Nucleus accumbens (tissue), 56 donors: ENCODE measurements at regions not wholly inside any gene's neighbourhood (a gene's known extent, or its start where the extent isn't known, plus 50 kb on each side); places are given as distances from the start of the nearest gene placed in this dataset.

Experiments
- DNase-seq, 56 donors: peaks; one replicate each; lab custom pipeline; 2025; lab: John Stamatoyannopoulos, UW

DNA sequence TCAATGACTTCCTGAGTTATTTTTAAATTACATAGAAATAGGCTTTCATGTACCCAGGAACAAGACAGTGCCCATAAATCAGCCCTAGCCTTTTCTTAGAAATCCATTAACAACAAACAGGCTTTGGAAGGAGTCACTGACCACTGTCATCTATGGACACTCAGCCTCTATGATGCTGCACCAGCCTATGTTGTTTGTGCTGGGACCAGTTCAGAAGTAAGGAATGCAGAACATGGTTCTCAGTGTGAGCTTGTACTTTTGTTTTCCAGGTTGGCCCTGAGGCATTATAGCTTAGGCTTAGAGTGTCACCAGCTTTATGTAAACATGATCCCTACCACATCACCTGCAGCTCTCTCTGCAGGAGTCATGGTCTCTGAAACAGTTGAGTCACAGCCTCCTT, 335.7 kb upstream of the CDH7 start:
- DNase-seq, result no peak

GRCh38 chr18:65414501-65414900, 336.3 kb upstream of the CDH7 start:
- no peak for DNase-seq

DNA sequence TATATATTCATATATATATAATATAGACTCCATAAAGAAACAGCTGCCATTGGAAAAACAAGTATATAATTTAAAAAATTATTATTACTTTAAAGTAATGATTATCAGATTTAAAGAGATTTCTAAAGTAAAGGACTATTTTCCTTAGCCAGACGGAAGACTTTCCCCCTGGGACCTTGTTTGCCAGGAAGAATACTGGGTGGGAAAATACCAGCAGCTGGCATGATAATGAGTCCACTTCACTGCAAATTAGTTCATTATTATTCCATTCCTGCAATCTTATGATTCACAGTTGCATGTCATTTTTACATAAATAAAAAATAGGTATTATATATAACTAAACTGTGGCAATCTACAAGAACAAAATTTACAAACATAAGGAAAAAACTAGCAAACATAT, 339.8 kb upstream of the CDH7 start:
- DNase-seq, result no peak

DNA sequence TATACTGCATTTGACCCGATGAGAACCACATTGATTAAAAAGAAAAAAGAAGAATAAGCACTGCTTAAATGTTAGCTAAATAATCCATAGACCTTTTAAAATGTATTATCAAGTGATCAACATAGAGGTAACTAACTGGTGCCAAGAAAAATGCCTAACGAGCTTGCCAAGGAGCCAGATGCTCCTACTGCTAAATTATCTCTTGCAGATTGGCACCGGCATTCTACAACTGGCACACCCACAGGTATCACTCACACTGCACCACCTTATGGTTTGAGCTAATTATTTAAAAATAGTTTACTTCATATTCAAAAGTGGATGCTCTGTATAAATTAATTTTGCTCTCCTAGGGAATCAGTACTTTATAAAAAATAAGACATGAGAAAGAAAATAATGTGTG, 341.6 kb upstream of the CDH7 start:
- DNase-seq, result peak in 4 of 56 donors; percentile 1 to 8 (median 3)

DNA sequence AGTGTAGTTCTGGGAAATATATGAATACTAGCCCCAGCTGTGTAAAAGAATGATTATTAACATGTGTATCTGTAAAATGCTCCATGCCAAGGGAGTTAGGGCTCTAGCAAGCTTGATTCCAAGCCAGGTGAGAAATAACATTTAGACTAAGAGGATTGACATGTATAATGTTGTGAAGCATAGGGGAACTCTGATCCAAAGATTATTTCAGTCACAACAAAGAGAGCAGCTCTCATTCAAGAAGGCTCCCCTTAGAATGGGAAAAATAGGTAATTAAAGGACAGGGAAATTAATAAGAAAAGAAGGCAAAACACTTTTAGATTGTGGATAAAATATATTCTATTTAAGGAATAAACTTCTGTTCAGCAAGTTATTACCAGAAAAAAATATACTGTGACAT, 347.3 kb upstream of the CDH7 start:
- no peak for DNase-seq

GRCh38 chr18:65399091-65399490, 351.7 kb upstream of the CDH7 start:
- DNase-seq, result no peak

- no peak for DNase-seq
These were observed 352.3 kb upstream of the CDH7 start for GRCh38 chr18:65398347-65399075.

DNA sequence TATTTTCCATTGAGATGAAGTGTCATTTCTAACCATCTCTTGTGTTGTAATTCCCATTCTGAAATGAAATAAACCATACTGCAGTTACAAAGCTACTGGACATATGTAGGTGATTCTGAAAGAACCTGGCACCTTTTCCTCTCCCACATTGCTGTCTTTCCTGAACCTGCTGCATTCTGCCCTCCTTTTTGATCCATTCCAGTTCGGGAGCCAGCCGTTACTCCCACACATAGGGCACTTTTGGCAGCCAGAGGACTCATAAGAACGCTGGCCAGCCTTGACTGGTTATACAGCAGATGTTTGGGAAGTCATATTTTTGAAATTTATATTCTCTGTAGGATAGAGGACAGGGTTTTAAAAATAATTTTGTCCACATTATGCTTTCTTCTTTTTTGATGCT, 369.8 kb upstream of the CDH7 start:
- no peak for DNase-seq

- no peak for DNase-seq
These were observed 370.2 kb upstream of the CDH7 start for GRCh38 chr18:65380571-65380970.

- DNase-seq, result no peak
These were observed 377.9 kb upstream of the CDH7 start for GRCh38 chr18:65372904-65373303.

DNA sequence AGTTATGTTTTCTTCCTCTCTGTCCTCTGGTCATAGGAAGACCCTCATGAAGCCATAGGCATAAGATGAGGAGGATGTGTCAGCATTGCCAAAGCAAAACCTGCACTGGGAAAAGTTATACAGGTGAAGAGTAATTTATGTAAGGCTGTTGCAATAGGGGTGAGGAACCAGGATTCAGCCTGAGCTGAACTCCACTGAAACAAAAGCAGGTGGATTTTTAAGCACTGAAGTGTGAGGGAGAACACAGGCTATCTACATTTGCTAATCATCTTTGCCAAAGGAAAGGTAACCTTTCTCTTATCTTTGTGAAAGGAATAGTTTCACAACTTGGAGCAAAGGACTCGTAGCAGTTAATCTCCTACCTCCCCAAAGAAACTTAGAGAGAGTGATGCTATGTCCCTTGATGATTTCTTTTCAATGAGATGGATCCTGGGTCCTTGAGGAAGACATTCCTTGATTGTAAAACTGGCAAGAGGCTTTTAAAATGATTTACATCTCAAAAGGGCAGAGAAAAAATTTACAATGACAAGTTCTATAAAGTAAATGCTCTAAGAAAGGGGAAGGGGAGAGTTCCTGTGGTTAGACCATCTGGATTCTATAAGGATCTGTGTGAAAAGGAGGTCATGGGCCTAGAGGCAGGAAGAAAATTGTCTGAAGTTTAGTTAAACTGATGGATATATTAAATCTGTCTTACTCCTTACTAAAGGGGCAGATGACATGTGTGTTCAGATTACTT, 385.4 kb upstream of the CDH7 start:
- no peak for DNase-seq

GRCh38 chr18:65363911-65364632, 386.7 kb upstream of the CDH7 start:
- no peak for DNase-seq

GRCh38 chr18:65363011-65363410, 387.8 kb upstream of the CDH7 start:
- no peak for DNase-seq

GRCh38 chr18:65359479-65359878, 391.3 kb upstream of the CDH7 start:
- no peak for DNase-seq

GRCh38 chr18:65358306-65358705, 392.5 kb upstream of the CDH7 start:
- DNase-seq, result no peak

- no peak for DNase-seq
These were observed 398.6 kb upstream of the CDH7 start for GRCh38 chr18:65352186-65352585.

DNA sequence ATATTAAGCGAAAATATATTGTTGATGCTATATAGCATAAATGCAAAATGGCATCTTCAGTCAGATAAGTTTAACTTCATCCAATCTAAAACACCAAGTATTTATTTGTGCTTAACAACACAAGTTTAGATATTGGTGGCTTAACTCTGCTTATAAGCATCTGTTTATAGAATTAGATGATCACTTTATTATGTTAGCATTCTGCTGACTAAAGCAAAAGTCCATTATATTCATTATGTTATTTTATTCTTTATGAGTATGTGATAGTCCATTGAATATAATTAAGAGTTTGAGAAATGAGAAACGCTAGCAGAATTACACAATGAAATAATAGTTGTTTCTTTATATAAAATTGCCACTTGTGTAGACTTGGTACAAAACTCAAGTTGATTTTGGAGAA, 401.2 kb upstream of the CDH7 start:
- DNase-seq, result no peak

DNA sequence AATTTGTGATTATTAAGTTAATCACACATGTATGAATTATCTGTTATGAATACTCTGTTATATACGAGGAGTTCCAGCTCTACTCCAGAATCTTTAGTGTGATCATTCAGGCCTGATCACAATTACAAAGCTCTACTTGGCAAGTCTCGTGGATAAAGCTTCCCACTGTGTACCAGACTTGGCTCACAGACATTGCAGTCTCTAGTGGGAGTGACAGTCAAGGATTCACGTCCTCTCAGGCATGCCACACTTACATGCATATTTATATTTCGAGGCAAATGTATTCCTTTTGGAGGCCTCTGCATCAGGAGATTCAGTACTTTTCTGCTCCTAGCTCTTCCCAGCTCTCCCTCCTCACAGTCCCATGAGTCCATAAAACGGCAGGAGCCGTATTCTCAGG, 403.4 kb upstream of the CDH7 start:
- no peak for DNase-seq

- DNase-seq, result no peak
These were observed 404.7 kb upstream of the CDH7 start for GRCh38 chr18:65346086-65346485.

GRCh38 chr18:65343571-65343970, 407.2 kb upstream of the CDH7 start:
- DNase-seq, result no peak

GRCh38 chr18:65336411-65336810, 414.4 kb upstream of the CDH7 start:
- no peak for DNase-seq

GRCh38 chr18:65329010-65329409, 421.8 kb upstream of the CDH7 start:
- DNase-seq, result no peak
